ENCODE measurements at regions not wholly inside any gene's neighbourhood (a gene's known extent, or its start where the extent isn't known, plus 50 kb on each side); places are given as distances from the start of the nearest gene placed in this dataset.

- H3K4me3 ChIP-seq (ENCODE audit: low read depth, poor library complexity, severe bottlenecking), result no peak overlapping the region
- TF ChIP-seq POLR2A (IDR thresholded peaks at IDR 0.05) (no peak), CTCF (IDR thresholded peaks at IDR 0.05) (no peak)
- intact Hi-C loops (cut with DNase I; ENCODE audit: low total_unique reads), result no loop called here
- no peak for DNase-seq (ENCODE audit: low spot score in 2 of 2)
Observed at GRCh38 chr5:87147441-87147840, 120.2 kb upstream of the RASA1 start.

- intact Hi-C loops (cut with DNase I; ENCODE audit: low total_unique reads), result no loop called here
- 64 to 76% methylated on average over 6 of the region's 6 CpGs for WGBS, 2 donors
- no peak overlapping the region for H3K4me3 ChIP-seq (ENCODE audit: low read depth, poor library complexity, severe bottlenecking)
- no peak for DNase-seq (ENCODE audit: low spot score in 2 of 2)
- TF ChIP-seq POLR2A (IDR thresholded peaks at IDR 0.05) (no peak), CTCF (IDR thresholded peaks at IDR 0.05) (no peak)
Observed at GRCh38 chr5:87150630-87151029, 117.1 kb upstream of the RASA1 start.

- H3K4me3 ChIP-seq (ENCODE audit: low read depth, poor library complexity, severe bottlenecking), result no peak overlapping the region
- WGBS, 2 donors, result 8 to 53% methylated on average over 1 of the region's 1 CpG
- no peak for DNase-seq (ENCODE audit: low spot score in 2 of 2)
- intact Hi-C loops (cut with DNase I; ENCODE audit: low total_unique reads), result no loop called here
- no peak for TF ChIP-seq CTCF (IDR thresholded peaks at IDR 0.05)
- no peak for TF ChIP-seq POLR2A (IDR thresholded peaks at IDR 0.05)
Observed at GRCh38 chr5:87151547-87151946, 116.1 kb upstream of the RASA1 start.

- H3K4me3 ChIP-seq (ENCODE audit: low read depth, poor library complexity, severe bottlenecking), result no peak overlapping the region
- intact Hi-C loops (cut with DNase I; ENCODE audit: low total_unique reads), result no loop called here
- TF ChIP-seq CTCF (IDR thresholded peaks at IDR 0.05) (no peak), POLR2A (IDR thresholded peaks at IDR 0.05) (no peak)
- WGBS, 2 donors, result 46 to 47% methylated on average over 1 of the region's 1 CpG
- no peak for DNase-seq (ENCODE audit: low spot score in 2 of 2)
Observed at GRCh38 chr5:87152886-87153285, 114.8 kb upstream of the RASA1 start.

GRCh38 chr5:87154191-87154590, 113.5 kb upstream of the RASA1 start:
- WGBS, 2 donors, result 69 to 82% methylated on average over 3 of the region's 3 CpGs
- no peak for TF ChIP-seq CTCF (IDR thresholded peaks at IDR 0.05)
- TF ChIP-seq POLR2A (IDR thresholded peaks at IDR 0.05), result no peak
- H3K4me3 ChIP-seq (ENCODE audit: low read depth, poor library complexity, severe bottlenecking), result no peak overlapping the region
- intact Hi-C loops (cut with DNase I; ENCODE audit: low total_unique reads), result no loop called here
- no peak for DNase-seq (ENCODE audit: low spot score in 2 of 2)

GRCh38 chr5:87155106-87155505, 112.6 kb upstream of the RASA1 start:
- no peak overlapping the region for H3K4me3 ChIP-seq (ENCODE audit: low read depth, poor library complexity, severe bottlenecking)
- no peak for DNase-seq (ENCODE audit: low spot score in 2 of 2)
- TF ChIP-seq CTCF (IDR thresholded peaks at IDR 0.05), result no peak
- TF ChIP-seq POLR2A (IDR thresholded peaks at IDR 0.05), result no peak
- 88 to 90% methylated on average over 4 of the region's 4 CpGs for WGBS, 2 donors
- intact Hi-C loops (cut with DNase I; ENCODE audit: low total_unique reads), result no loop called here

Data from lower leg skin (tissue), 4 donors.